ENCODE measurements at regions not wholly inside any gene's neighbourhood (a gene's known extent, or its start where the extent isn't known, plus 50 kb on each side); places are given as distances from the start of the nearest gene placed in this dataset.

DNA sequence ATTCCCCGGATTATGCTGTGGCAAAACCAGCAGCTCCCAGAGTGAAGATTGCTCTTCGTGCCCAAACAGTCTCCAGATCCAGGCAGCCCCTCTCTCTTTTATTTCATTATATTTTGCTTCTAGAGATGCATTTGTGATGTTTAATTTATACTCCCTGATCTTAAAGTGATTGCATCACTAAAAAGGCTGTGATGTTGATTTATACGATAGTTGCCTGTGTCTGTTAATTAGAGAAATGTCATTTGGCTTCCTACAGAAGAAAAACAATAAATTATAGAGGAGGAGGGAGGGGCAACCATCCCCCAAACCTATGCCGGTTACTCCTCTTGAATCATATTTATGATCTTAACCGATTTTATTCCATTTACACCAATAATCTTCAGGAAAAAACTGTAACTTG is 615.3 kb downstream of the TOX3 start:
- TF ChIP-seq, protein P1, sequence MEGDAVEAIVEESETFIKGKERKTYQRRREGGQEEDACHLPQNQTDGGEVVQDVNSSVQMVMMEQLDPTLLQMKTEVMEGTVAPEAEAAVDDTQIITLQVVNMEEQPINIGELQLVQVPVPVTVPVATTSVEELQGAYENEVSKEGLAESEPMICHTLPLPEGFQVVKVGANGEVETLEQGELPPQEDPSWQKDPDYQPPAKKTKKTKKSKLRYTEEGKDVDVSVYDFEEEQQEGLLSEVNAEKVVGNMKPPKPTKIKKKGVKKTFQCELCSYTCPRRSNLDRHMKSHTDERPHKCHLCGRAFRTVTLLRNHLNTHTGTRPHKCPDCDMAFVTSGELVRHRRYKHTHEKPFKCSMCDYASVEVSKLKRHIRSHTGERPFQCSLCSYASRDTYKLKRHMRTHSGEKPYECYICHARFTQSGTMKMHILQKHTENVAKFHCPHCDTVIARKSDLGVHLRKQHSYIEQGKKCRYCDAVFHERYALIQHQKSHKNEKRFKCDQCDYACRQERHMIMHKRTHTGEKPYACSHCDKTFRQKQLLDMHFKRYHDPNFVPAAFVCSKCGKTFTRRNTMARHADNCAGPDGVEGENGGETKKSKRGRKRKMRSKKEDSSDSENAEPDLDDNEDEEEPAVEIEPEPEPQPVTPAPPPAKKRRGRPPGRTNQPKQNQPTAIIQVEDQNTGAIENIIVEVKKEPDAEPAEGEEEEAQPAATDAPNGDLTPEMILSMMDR (IDR thresholded peaks at IDR 0.05; ENCODE audit: low read depth, low read length) = no peak
- TF ChIP-seq EZH2phosphoT487 (IDR thresholded peaks at IDR 0.05; ENCODE audit: low read depth) = no peak
- H4K20me1 ChIP-seq (ENCODE audit: insufficient read depth, low read length) = no peaks in the 10 kb centered on the region
- H2AFZ ChIP-seq (ENCODE audit: low read depth, low read length) = no peak overlapping the region
- no peak overlapping the region for H3K4me3 ChIP-seq (ENCODE audit: low read length)
- no peaks in the 10 kb centered on the region for H3K4me1 ChIP-seq (ENCODE audit: low read length)
- H3K4me2 ChIP-seq (ENCODE audit: low read length) = no peak overlapping the region
- no peaks in the 10 kb centered on the region for H3K9me3 ChIP-seq (ENCODE audit: insufficient read depth, low read length)
- H3K27me3 ChIP-seq (ENCODE audit: low read depth, low read length) = no peaks in the 10 kb centered on the region
- H3K9ac ChIP-seq (ENCODE audit: low read length) = no peak overlapping the region
- no peaks in the 10 kb centered on the region for H3K79me2 ChIP-seq (ENCODE audit: low read length)
- H3K36me3 ChIP-seq (replicated peaks; ENCODE audit: low read depth, low read length) = no peaks in the 10 kb centered on the region
- no peak overlapping the region for H3K27ac ChIP-seq (ENCODE audit: low read length)

DNA sequence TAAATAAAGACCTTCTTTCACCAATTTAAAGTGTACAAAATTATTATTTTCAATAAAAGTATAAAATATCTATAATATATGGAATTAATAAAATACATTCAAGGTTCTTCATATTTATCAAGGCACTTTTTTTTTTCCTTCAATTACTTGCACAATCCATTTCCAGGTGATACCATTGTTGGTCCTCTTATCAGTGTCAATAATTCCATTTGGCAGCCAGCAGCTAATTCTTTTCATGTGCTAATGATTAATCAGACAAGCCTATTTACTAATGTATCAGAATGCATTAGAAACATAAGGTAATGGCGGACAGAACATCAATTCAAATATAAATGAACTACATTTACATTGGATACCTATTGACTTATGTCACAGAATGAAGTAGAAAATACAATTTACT is 622.2 kb downstream of the TOX3 start:
- Histone ChIP-seq H3K4me3 (ENCODE audit: low read length) (no peak overlapping the region), H3K4me1 (ENCODE audit: low read length) (no peaks in the 10 kb centered on the region), H3K36me3 (replicated peaks; ENCODE audit: low read depth, low read length) (no peaks in the 10 kb centered on the region), H3K79me2 (ENCODE audit: low read length) (no peaks in the 10 kb centered on the region), H3K9me3 (ENCODE audit: insufficient read depth, low read length) (no peaks in the 10 kb centered on the region), H3K4me2 (ENCODE audit: low read length) (no peak overlapping the region), H3K9ac (ENCODE audit: low read length) (no peak overlapping the region), H3K27ac (ENCODE audit: low read length) (no peak overlapping the region), H4K20me1 (ENCODE audit: insufficient read depth, low read length) (no peaks in the 10 kb centered on the region), H2AFZ (ENCODE audit: low read depth, low read length) (no peak overlapping the region), H3K27me3 (ENCODE audit: low read depth, low read length) (no peaks in the 10 kb centered on the region)
- TF ChIP-seq, protein P1 (IDR thresholded peaks at IDR 0.05; ENCODE audit: low read depth, low read length) = no peak
- TF ChIP-seq EZH2phosphoT487 (IDR thresholded peaks at IDR 0.05; ENCODE audit: low read depth) = no peak

DNA sequence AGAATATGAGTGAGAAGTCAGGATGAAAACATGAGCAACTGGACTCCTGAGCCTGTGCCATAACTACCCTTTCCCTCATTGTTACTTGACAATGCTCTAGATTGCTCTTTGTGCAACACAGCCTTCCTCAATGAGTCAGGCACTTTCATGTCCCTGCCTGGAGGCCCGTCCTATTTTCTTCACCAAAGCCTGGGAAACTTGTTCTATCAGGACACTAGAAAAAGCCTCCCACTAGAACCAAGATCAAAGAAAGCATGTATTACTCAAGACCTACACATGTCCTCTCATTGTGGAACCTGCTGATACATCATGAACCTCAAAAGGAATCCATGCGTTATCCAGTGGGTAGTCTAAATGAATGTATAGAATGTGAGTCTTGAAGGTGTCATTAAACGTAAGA is 624.5 kb downstream of the TOX3 start:
- Histone ChIP-seq H3K9ac (ENCODE audit: low read length) (no peak overlapping the region), H2AFZ (ENCODE audit: low read depth, low read length) (no peak overlapping the region), H3K9me3 (ENCODE audit: insufficient read depth, low read length) (no peaks in the 10 kb centered on the region), H3K4me1 (ENCODE audit: low read length) (no peaks in the 10 kb centered on the region), H3K27ac (ENCODE audit: low read length) (no peak overlapping the region), H4K20me1 (ENCODE audit: insufficient read depth, low read length) (no peaks in the 10 kb centered on the region), H3K27me3 (ENCODE audit: low read depth, low read length) (no peaks in the 10 kb centered on the region), H3K36me3 (replicated peaks; ENCODE audit: low read depth, low read length) (no peaks in the 10 kb centered on the region), H3K79me2 (ENCODE audit: low read length) (no peaks in the 10 kb centered on the region), H3K4me3 (ENCODE audit: low read length) (no peak overlapping the region), H3K4me2 (ENCODE audit: low read length) (no peak overlapping the region)
- TF ChIP-seq EZH2phosphoT487 (IDR thresholded peaks at IDR 0.05; ENCODE audit: low read depth) = no peak
- TF ChIP-seq, protein P1 (IDR thresholded peaks at IDR 0.05; ENCODE audit: low read depth, low read length) = no peak

DNA sequence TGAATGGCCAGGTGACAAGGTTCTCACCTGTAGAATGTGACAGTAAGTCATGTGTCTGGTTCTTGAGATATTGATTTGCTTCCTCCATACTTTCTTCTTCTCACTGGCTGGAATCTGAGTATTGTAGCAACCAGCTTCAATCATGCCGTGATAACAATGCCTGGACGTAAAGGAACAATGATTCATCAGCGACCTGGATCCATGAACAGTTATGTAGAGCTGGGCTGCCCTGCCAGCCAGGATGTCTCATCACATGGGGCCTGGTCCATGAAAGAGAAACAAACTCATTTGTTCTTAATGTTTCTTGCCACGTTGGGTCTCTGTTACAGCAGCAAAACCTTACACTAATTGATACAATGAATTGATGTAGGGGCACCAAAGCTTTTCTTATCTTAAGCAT is 627.2 kb downstream of the TOX3 start:
- Histone ChIP-seq H3K9ac (ENCODE audit: low read length) (no peak overlapping the region), H4K20me1 (ENCODE audit: insufficient read depth, low read length) (no peaks in the 10 kb centered on the region), H3K4me2 (ENCODE audit: low read length) (no peak overlapping the region), H3K9me3 (ENCODE audit: insufficient read depth, low read length) (no peaks in the 10 kb centered on the region), H3K4me1 (ENCODE audit: low read length) (no peaks in the 10 kb centered on the region), H3K4me3 (ENCODE audit: low read length) (no peak overlapping the region), H3K79me2 (ENCODE audit: low read length) (no peaks in the 10 kb centered on the region), H2AFZ (ENCODE audit: low read depth, low read length) (no peak overlapping the region), H3K27me3 (ENCODE audit: low read depth, low read length) (no peaks in the 10 kb centered on the region), H3K36me3 (replicated peaks; ENCODE audit: low read depth, low read length) (no peaks in the 10 kb centered on the region), H3K27ac (ENCODE audit: low read length) (no peak overlapping the region)
- TF ChIP-seq, protein P1 (IDR thresholded peaks at IDR 0.05; ENCODE audit: low read depth, low read length) = no peak
- no peak for TF ChIP-seq EZH2phosphoT487 (IDR thresholded peaks at IDR 0.05; ENCODE audit: low read depth)
